Fibroblast of skin of right biceps (primary cell): ENCODE measurements at regions not wholly inside any gene's neighbourhood (a gene's known extent, or its start where the extent isn't known, plus 50 kb on each side); places are given as distances from the start of the nearest gene placed in this dataset.
"Not testable (repeated sequence)": the region's sequence is repeated elsewhere in the genome, so short reads cannot be mapped to it uniquely, and the experiment has no call there.

Experiments
- DNase-seq: peaks from one replicate; pipeline ENCODE4 v3.0.0-alpha.2; 2013

GRCh38 chr2:126952216-126952615 lies 53.5 kb downstream of the TEX51 start:
- DNase-seq = no peak

- no peak for DNase-seq
Measured at GRCh38 chr2:126953483-126953882, 54.8 kb downstream of the TEX51 start.

GRCh38 chr2:126954831-126955230 lies 56.1 kb downstream of the TEX51 start:
- peak; percentile 10 for DNase-seq

GRCh38 chr2:126956773-126957172 lies 58.1 kb downstream of the TEX51 start:
- not testable (repeated sequence) for DNase-seq

- no peak for DNase-seq
Measured at GRCh38 chr2:126963390-126963789, 64.7 kb downstream of the TEX51 start.

- DNase-seq = no peak
Measured at GRCh38 chr2:126966601-126967000, 67.9 kb downstream of the TEX51 start.

- DNase-seq = no peak
Measured at GRCh38 chr2:126970583-126970982, 71.9 kb downstream of the TEX51 start.

GRCh38 chr2:126971162-126971480 lies 72.4 kb downstream of the TEX51 start:
- no peak for DNase-seq

GRCh38 chr2:126971481-126972278 lies 73.0 kb downstream of the TEX51 start:
- DNase-seq = peak; percentile 52

- DNase-seq = no peak
Measured at GRCh38 chr2:126972279-126972626, 73.6 kb downstream of the TEX51 start.

GRCh38 chr2:126973745-126974144 lies 75.1 kb downstream of the TEX51 start:
- no peak for DNase-seq

- no peak for DNase-seq
Measured at GRCh38 chr2:126975671-126976655, 77.3 kb downstream of the TEX51 start.

- no peak for DNase-seq
Measured at GRCh38 chr2:126976721-126977328, 78.1 kb downstream of the TEX51 start.

- no peak for DNase-seq
Measured at GRCh38 chr2:126978333-126978732, 79.6 kb downstream of the TEX51 start.

- no peak for DNase-seq
Measured at GRCh38 chr2:126979039-126980003, 80.6 kb downstream of the TEX51 start.

- no peak for DNase-seq
Measured at GRCh38 chr2:126981476-126981875, 82.8 kb downstream of the TEX51 start.

GRCh38 chr2:126982935-126983334 lies 84.2 kb downstream of the TEX51 start:
- no peak for DNase-seq

- DNase-seq = no peak
Measured at GRCh38 chr2:126986631-126987187, 88.0 kb downstream of the TEX51 start.

GRCh38 chr2:126988482-126988881 lies 89.8 kb downstream of the TEX51 start:
- no peak for DNase-seq

- not testable (repeated sequence) for DNase-seq
Measured at GRCh38 chr2:126989064-126989463, 90.4 kb downstream of the TEX51 start.

- no peak for DNase-seq
Measured at GRCh38 chr2:126990200-126990599, 91.5 kb downstream of the TEX51 start.
